ENCODE measurements at regions not wholly inside any gene's neighbourhood (a gene's known extent, or its start where the extent isn't known, plus 50 kb on each side); places are given as distances from the start of the nearest gene placed in this dataset.
"Not testable (repeated sequence)": the region's sequence is repeated elsewhere in the genome, so short reads cannot be mapped to it uniquely, and the experiment has no call there.

DNA sequence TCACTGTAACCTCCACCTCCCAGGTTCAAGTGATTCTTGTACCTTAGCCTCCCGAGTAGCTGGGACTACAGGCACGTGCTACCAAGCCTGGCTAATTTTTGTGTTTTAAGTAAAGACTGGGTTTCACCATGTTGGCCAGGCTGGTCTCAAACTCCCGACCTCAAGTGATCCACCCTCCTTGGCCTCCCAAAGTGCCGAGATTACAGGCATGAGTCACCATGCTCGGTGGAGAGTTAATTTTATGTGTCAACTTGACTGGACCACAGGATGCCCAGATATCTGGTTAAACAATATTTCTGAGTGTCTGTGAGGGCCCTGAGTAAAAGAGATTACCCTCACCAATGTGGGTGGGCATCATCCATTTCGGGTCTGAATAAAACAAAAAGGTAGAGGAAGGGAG lies 80.4 kb upstream of the FREM1 start:
- not testable (repeated sequence) for TF ChIP-seq POLR2A (IDR thresholded peaks at IDR 0.05; ENCODE audit: low read length); GATA1 (IDR thresholded peaks at IDR 0.05; ENCODE audit: low read depth, low read length)
